ENCODE measurements at regions not wholly inside any gene's neighbourhood (a gene's known extent, or its start where the extent isn't known, plus 50 kb on each side); places are given as distances from the start of the nearest gene placed in this dataset.

- DNase-seq (ENCODE audit: low read depth in 1 of 2, low spot score in 1 of 2): no peak
- no peak for TF ChIP-seq POLR2AphosphoS5 (IDR thresholded peaks at IDR 0.05; ENCODE audit: low read depth)
- Histone ChIP-seq H3K27ac (replicated peaks) (no peak overlapping the region), H3K4me3 (replicated peaks; ENCODE audit: insufficient read depth, low read length) (no peak overlapping the region), H3K27me3 (ENCODE audit: insufficient read depth, poor library complexity, severe bottlenecking) (no peaks in the 10 kb centered on the region)
Observed at GRCh38 chr18:22106536-22107292, 62.7 kb upstream of the GATA6 start.

GRCh38 chr18:22108674-22109073, 60.7 kb upstream of the GATA6 start:
- H3K27me3 ChIP-seq (ENCODE audit: insufficient read depth, poor library complexity, severe bottlenecking): no peaks in the 10 kb centered on the region
- no peak overlapping the region for H3K4me3 ChIP-seq (replicated peaks; ENCODE audit: insufficient read depth, low read length)
- no peak overlapping the region for H3K27ac ChIP-seq (replicated peaks)
- DNase-seq (ENCODE audit: low read depth in 1 of 2, low spot score in 1 of 2): no peak
- no peak for TF ChIP-seq SPI1 (IDR thresholded peaks at IDR 0.05; ENCODE audit: borderline replicate concordance, low read depth)

- TF ChIP-seq GABPA (IDR thresholded peaks at IDR 0.05; ENCODE audit: low read depth): no peak
- peak; percentile 75 for TF ChIP-seq SPI1 (IDR thresholded peaks at IDR 0.05; ENCODE audit: borderline replicate concordance, low read depth)
Observed at GRCh38 chr18:22109535-22109934, 59.9 kb upstream of the GATA6 start.

GRCh38 chr18:22110461-22110924, 58.9 kb upstream of the GATA6 start:
- TF ChIP-seq REST (IDR thresholded peaks at IDR 0.05; ENCODE audit: insufficient replicate concordance, low read depth) (no peak), CTCF (IDR thresholded peaks at IDR 0.05; ENCODE audit: insufficient read depth, low read length) (no peak)
- no peak overlapping the region for H3K4me3 ChIP-seq (replicated peaks; ENCODE audit: insufficient read depth, low read length)
- no peak for DNase-seq (ENCODE audit: low read depth in 1 of 2, low spot score in 1 of 2)
- H3K27ac ChIP-seq (replicated peaks): no peak overlapping the region
- peaks cover 2% of the 10 kb centered on the region for H3K27me3 ChIP-seq (ENCODE audit: insufficient read depth, poor library complexity, severe bottlenecking)

More at GRCh38 chr18:22109535-22109934, 59.9 kb upstream of the GATA6 start:
- peak in 1 of 2 experiments; percentile 69 for DNase-seq (ENCODE audit: low read depth in 1 of 2, low spot score in 1 of 2)
- no peak overlapping the region for H3K27ac ChIP-seq (replicated peaks)
- no peak overlapping the region for H3K4me3 ChIP-seq (replicated peaks; ENCODE audit: insufficient read depth, low read length)
- H3K27me3 ChIP-seq (ENCODE audit: insufficient read depth, poor library complexity, severe bottlenecking): no peaks in the 10 kb centered on the region

- Histone ChIP-seq H3K27me3 (ENCODE audit: insufficient read depth, poor library complexity, severe bottlenecking) (peaks cover 4% of the 10 kb centered on the region), H3K27ac (replicated peaks) (no peak overlapping the region), H3K4me3 (replicated peaks; ENCODE audit: insufficient read depth, low read length) (no peak overlapping the region)
- TF ChIP-seq CTCF (IDR thresholded peaks at IDR 0.05; ENCODE audit: insufficient read depth, low read length) (no peak), POLR2AphosphoS5 (IDR thresholded peaks at IDR 0.05; ENCODE audit: low read depth) (no peak), REST (IDR thresholded peaks at IDR 0.05; ENCODE audit: insufficient replicate concordance, low read depth) (no peak), GABPA (IDR thresholded peaks at IDR 0.05; ENCODE audit: low read depth) (no peak), SPI1 (IDR thresholded peaks at IDR 0.05; ENCODE audit: borderline replicate concordance, low read depth) (no peak)
- no peak for DNase-seq (ENCODE audit: low read depth in 1 of 2, low spot score in 1 of 2)
Observed at GRCh38 chr18:22112215-22112614, 57.2 kb upstream of the GATA6 start.

All from HL-60 (cell line).